GM12891 (cell line): ENCODE measurements at regions not wholly inside any gene's neighbourhood (a gene's known extent, or its start where the extent isn't known, plus 50 kb on each side); places are given as distances from the start of the nearest gene placed in this dataset.

ENCODE experiments used
- DNase-seq: peaks from one replicate; pipeline ENCODE4 v3.0.0; 2011; ENCODE audit warnings: low spot score; ENCODE audit not compliant: insufficient read length
- FAIRE-seq: peaks from 2 replicates; lab custom pipeline; 2011; peaks lifted over from hg19 to GRCh38; lab: Jason Lieb, UNC
- PAX5 ChIP-seq: IDR thresholded peaks from 2 replicates; pipeline ENCODE4 v1.6.1; 2011; ENCODE audit warnings: low read length, moderate library complexity, mild to moderate bottlenecking; ENCODE audit not compliant: insufficient read depth, severe bottlenecking
- POLR2A ChIP-seq: IDR thresholded peaks from 2 replicates; pipeline ENCODE4 v1.6.1; 2011; ENCODE audit warnings: low read depth, low read length, control low read depth
- POLR2AphosphoS5 ChIP-seq: IDR thresholded peaks from 2 replicates; pipeline ENCODE4 v1.6.1; 2011; ENCODE audit warnings: low read depth, low read length, control low read depth
- POU2F2 ChIP-seq: IDR thresholded peaks from 2 replicates; pipeline ENCODE4 v1.6.1; 2011; ENCODE audit warnings: low read depth, mild to moderate bottlenecking, control low read depth, low read length, moderate library complexity
- SPI1 ChIP-seq: IDR thresholded peaks from 2 replicates; pipeline ENCODE4 v1.6.1; 2011; ENCODE audit warnings: low read depth, low read length, control low read depth
- TAF1 ChIP-seq: IDR thresholded peaks from 2 replicates; pipeline ENCODE4 v1.6.1; 2011; ENCODE audit warnings: low read depth, low read length, control low read depth

DNA sequence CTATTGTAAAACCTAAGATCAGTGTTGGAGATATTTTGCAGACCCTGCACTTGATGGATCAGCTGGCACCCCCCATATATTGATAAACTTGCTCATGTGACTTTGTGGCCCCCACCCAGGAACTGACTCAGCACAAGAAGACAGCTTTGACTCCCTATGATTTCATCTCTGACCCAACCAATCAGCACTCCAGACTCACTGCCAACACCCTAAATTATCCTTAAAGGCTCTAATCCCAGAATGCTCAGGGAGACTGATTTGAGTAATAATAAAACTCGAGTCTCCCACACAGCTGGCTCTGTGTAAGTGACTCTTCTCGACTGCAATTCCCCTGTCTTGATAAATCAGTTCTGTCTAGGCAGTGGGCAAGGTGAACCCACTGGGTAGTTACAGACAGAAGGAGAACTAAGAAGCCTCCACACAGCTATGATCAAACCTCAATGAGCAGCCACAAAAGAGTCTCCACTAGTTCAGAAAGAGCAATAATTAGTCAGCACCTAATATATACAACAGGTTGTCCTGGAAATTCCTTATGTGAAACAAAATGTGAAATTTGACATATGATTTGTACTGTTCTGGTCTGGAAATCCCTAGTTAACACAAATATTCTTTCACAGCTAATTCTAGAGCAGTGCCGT is 52.2 kb downstream of the ACTL7B start:
- DNase-seq (no peak), FAIRE-seq (no peak)
- TF ChIP-seq POLR2A (no peak), POLR2AphosphoS5 (no peak), SPI1 (no peak), TAF1 (no peak), PAX5 (no peak), POU2F2 (no peak)

DNA sequence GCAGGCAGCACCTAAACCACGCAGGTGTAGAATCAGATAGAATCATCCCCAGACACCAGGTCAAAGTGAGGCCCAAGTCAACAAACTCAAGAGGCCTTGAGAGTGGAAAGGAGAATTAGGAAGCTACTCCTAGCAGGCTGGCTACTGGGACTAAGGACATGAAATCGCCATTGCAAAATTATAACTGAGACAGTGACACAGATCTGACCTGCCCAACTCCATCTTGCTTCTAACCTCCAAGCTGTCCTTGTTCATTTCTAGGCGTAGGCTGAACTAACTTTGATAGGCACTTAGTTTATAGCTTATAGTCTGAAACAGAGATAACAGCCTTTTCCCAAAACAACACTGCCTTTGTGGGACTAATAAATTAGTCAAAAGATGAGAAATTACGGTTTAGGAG is 52.8 kb downstream of the ACTL7B start:
- TF ChIP-seq SPI1 (no peak), POU2F2 (no peak), TAF1 (no peak), POLR2AphosphoS5 (no peak), POLR2A (no peak), PAX5 (no peak)
- DNase-seq (no peak), FAIRE-seq (no peak)

- no peak for DNase-seq
- TF ChIP-seq POU2F2 = no peak
- TF ChIP-seq TAF1 = no peak
- no peak for TF ChIP-seq PAX5
- TF ChIP-seq POLR2A = no peak
- no peak for TF ChIP-seq POLR2AphosphoS5
- no peak for TF ChIP-seq SPI1
- no peak for FAIRE-seq
Measured at GRCh38 chr9:108801949-108802348, 53.8 kb downstream of the ACTL7B start.

DNA sequence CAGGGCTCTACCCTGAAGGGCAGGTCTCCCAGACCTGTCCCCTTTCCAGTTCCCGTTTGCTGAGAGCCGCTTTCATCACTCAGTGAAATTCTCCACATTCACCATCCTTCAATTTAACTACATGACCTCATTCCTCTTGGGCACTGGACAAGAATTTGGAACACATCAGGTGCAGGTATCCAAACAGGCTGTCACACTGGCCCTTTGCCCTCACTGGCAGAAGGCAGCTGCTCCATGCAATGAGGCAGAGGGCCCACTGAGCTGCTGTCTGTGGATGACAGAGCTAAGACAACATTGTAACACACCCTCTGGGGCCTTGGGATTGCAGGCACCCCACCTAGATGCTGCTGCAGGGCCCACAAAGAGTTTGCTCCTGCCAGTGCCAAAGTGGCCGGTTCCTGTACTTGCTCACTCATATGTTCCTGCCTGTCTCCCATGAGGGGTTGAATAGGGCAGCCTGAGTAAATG is 55.1 kb downstream of the ACTL7B start:
- DNase-seq (no peak), FAIRE-seq (no peak)
- TF ChIP-seq SPI1 (no peak), TAF1 (no peak), POLR2A (no peak), POLR2AphosphoS5 (no peak), POU2F2 (no peak), PAX5 (no peak)

DNA sequence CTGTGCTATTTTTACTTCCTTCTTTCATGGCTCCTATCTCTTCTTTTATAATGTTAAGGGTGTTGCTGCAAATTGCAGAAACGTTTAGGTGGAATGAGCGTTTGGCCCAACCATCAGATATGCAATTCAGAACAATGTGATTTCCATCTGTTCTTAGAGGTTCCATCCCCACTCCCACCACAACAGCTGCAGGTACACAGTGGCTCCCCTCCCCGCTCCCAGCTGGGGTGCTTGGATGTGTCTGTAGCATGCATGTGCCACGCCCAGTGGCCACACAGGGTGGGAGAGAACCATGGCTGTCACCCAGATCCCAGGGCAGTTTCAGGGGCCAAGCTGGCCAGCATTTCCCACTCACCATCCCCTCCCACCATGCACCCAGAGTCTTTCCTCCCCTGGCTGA is 62.2 kb downstream of the ACTL7B start:
- no peak for FAIRE-seq

DNA sequence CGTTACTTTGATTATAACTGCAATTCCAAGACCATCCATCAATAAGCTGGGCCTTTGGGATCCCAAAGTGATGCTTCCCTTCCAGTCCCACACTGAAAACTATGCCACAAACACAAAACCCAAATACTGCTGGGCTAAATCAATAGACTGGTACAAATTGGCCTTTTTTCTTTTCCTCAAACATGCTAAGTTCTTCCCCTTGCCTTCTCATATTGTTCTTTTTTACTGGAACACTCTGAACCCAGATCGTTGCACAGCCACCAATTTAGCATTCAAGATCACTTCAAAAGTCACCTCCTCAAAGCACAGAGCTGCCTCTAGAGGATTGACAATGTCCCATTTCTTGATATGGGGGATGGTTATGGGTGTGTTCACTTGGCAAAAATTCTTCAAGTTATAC is 66.0 kb downstream of the ACTL7B start:
- FAIRE-seq (no peak), DNase-seq (no peak)
- TF ChIP-seq PAX5 = no peak
- no peak for TF ChIP-seq SPI1
- TF ChIP-seq POLR2A = no peak
- no peak for TF ChIP-seq POU2F2
- no peak for TF ChIP-seq POLR2AphosphoS5

More for the DNA sequence above, 62.2 kb downstream of the ACTL7B start:
- no peak for DNase-seq
- no peak for TF ChIP-seq SPI1
- TF ChIP-seq POU2F2 = no peak
- TF ChIP-seq POLR2A = no peak
- TF ChIP-seq PAX5 = no peak
- TF ChIP-seq POLR2AphosphoS5 = no peak
- TF ChIP-seq TAF1 = no peak

DNA sequence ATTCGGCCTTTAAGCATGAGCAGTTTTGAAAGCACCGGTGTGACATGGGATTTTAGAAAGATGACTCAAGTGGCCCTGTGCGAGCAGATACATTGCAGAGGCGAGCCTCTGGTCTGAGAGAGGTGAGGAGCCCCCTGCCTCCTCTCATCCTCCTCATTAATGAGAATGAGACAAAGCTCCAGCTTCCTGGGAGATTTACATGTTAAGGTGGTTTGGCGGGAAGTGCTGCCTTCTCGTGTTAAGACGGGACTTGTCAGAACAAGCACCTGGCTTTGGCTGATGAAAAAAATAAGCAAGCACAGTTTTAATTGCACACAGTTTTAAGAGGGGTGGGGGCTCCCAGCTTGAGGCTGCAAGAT is 68.1 kb downstream of the ACTL7B start:
- FAIRE-seq (no peak), DNase-seq (no peak)
- no peak for TF ChIP-seq TAF1
- no peak for TF ChIP-seq PAX5
- no peak for TF ChIP-seq POLR2AphosphoS5
- no peak for TF ChIP-seq POU2F2

GRCh38 chr9:108786901-108787689 is 68.7 kb downstream of the ACTL7B start:
- TF ChIP-seq TAF1 = no peak
- no peak for TF ChIP-seq POLR2A
- TF ChIP-seq SPI1 = no peak
- no peak for TF ChIP-seq POU2F2
- TF ChIP-seq POLR2AphosphoS5 = no peak
- no peak for TF ChIP-seq PAX5
- FAIRE-seq (no peak), DNase-seq (no peak)

GRCh38 chr9:108786322-108786721 is 69.5 kb downstream of the ACTL7B start:
- FAIRE-seq (no peak), DNase-seq (no peak)
- TF ChIP-seq POLR2AphosphoS5 = no peak
- no peak for TF ChIP-seq POU2F2
- TF ChIP-seq PAX5 = no peak
- no peak for TF ChIP-seq TAF1
- TF ChIP-seq POLR2A = no peak
- no peak for TF ChIP-seq SPI1
